GM19395 (cell line): ENCODE measurements at regions not wholly inside any gene's neighbourhood (a gene's known extent, or its start where the extent isn't known, plus 50 kb on each side); places are given as distances from the start of the nearest gene placed in this dataset.

Experiments used
- ATAC-seq: cut with Tn5 transposase; IDR thresholded peaks from one replicate; pipeline ENCODE4 v1.9.1; 2021; ENCODE audit warnings: mild to moderate bottlenecking, moderate library complexity; ENCODE audit not compliant: unreplicated experiment

DNA sequence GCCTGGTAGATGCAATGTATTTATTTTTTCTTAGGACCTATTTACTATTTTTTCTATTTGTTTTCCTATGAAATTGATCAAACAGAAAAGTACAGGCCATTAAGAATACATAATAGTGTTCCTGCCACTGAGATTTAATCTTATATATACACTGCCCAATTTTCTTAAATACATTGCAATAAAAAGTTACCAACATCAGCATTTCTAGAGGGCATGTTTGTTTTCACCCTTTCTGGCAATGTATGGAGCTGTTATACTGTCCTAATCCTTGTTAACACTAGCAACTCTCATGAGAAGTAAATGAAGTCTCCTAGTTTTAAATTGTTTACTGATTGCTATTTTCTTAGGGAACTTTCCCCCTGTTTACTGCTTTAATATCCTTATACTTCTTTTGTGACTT, 359.1 kb upstream of the SEMA3A start:
- ATAC-seq = no peak

DNA sequence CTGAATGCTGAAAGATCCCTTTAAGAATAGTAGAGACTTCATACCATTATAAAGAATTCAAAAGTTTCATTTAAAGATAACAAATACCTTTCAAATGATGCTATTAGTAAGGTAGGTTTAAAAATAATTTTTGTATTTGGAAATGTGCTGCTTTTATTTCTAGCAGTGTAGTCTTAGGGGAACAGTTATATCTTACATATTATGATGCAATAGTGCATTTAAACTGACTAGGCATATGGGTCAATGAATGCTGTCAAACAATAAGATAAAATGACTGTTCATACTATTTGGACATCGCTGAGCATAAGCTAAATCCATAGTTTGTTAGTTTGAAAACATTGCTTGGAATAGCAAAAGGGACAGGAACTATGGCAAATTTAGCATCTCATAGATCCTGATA, 354.8 kb upstream of the SEMA3A start:
- ATAC-seq = no peak

- ATAC-seq = no peak
Measured at GRCh38 chr7:84548366-84549365, 354.1 kb upstream of the SEMA3A start.

- ATAC-seq = no peak
Measured at GRCh38 chr7:84547331-84547730, 352.7 kb upstream of the SEMA3A start.

DNA sequence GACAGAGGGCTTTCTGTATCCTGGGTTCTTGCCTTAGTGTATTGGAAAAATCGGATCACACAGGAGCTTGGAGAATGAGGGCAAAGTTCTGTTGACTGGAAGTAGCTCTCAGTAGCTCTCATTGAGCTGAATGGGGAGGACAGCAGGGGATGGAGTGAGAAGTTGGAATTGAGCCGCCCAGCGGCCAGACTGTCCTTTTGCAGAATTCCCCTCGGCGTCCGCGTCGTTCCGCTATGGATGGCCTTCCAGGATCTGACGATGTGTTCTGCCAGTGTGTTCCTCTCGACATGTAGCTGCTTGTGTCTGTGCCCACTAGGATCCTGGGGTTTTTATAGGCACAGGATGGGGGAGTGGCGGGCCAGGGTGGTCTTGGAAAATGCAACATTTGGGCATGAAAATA, 351.8 kb upstream of the SEMA3A start:
- ATAC-seq = no peak

- no peak for ATAC-seq
Measured at GRCh38 chr7:84538268-84538667, 343.7 kb upstream of the SEMA3A start.

GRCh38 chr7:84536271-84536870, 341.8 kb upstream of the SEMA3A start:
- ATAC-seq = no peak

GRCh38 chr7:84535580-84536270, 341.1 kb upstream of the SEMA3A start:
- no peak for ATAC-seq

DNA sequence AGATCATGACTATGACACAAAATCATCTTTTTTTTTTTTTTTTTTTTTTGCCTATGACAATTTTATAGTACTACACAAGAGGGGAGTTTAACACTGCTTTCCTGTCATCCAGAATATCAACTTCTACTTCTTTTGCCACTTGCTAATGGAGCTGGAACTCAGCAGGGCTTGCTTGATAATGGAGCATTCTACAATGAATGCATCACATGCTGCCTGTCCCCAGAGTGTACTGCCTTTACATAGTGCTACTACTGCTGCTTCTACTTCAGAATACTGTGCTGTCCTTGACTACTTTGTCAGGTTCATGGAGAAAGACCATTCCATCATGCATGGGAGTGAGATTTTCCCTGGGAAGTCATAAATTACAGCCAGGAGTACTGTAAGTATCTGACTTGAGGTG, 338.6 kb upstream of the SEMA3A start:
- ATAC-seq = no peak

DNA sequence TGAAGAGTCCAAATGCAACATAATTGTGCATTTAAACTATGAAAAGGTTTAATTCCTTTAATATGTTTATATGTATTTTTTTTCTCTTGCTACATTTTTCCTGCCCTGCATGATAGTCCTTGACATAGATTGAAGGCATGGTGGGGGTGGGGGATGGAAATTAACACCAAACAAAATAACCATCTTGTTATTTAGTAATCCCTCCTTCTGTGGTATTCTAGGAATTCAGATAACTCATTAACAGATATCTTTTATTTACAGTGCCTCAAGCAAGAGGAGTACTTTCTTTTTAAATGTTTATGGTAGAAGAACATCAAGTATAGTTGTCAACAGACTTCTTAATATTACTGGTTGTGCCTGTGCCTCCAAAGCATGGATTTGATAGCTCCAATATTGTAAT, 337.6 kb upstream of the SEMA3A start:
- ATAC-seq = no peak

GRCh38 chr7:84529480-84530205, 335.1 kb upstream of the SEMA3A start:
- no peak for ATAC-seq

DNA sequence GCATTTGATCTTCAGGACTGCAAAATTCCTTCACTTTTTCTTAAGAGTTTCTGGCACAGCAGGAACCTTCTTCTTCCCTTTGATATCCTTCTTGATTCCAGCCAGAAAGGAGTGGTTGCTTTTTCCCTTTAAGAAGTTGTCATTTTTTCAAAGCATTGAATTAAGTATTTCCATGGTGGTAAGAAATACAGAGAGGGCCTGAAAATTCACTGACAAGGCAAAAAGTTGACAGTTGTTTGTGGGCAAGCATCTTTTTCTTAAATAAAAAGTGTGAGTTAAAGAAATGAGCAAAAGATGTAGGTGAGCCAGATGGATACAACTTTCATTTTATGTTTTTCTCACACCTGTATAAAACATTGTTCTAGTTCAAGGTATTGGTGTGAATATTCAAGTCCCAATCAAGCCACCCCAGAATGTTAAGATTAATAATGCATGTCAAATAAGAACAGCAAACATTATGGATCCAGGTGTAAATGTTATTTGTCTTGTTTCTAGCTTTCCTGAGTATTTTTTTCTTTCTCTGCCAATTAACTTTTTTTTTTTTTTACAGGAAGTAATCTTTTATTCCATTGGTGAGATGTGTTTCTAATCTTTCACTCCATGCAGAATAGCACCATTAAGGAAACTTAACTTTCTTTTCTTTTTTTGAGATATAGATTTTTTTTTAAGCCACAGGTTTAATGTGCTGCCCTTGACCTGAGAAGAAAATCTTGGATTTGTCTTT, 334.3 kb upstream of the SEMA3A start:
- no peak for ATAC-seq

- no peak for ATAC-seq
Measured at GRCh38 chr7:84524714-84525694, 330.4 kb upstream of the SEMA3A start.

- no peak for ATAC-seq
Measured at GRCh38 chr7:84513061-84513460, 318.5 kb upstream of the SEMA3A start.

- ATAC-seq = no peak
Measured at GRCh38 chr7:84512055-84512454, 317.5 kb upstream of the SEMA3A start.

DNA sequence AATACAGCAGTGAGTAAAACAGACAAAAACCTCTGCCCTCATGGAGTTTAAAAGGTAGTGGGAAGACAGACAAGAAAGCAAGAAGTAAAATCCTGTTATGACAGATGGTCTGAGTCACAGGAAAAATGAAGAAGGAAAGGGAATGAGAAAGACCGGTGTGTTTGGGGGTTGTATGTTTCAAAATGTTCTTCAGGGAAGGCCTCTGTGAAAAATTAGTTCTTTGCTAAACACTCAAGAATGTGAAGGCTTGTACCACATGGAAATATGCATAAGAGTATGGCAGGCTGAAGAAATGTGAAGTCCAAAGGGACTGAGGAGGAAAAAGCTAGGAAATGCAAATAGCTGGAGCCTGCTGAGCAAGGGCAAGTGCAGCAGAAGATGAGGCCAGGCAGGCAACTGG, 315.9 kb upstream of the SEMA3A start:
- no peak for ATAC-seq

DNA sequence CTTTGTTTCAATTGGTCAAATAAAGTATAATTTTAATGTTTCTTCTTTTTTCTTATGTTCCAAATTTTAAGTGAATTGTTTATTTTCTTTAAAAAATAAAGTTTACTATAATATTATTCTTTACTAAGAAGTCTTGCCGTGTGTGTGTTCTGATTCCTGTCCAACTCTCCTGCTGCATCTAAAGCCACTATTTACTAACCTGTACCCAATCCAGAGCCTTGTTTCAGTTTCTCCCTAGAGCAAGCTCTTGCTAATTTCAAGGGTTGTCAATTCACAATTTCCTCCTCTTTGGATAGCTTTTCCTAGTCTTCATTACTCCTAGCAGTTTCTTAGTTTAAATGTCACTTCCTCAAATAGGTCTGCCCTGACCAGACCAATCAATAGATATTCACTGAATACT, 314.9 kb upstream of the SEMA3A start:
- ATAC-seq = no peak

- ATAC-seq = no peak
Measured at GRCh38 chr7:84508606-84509005, 314.0 kb upstream of the SEMA3A start.

DNA sequence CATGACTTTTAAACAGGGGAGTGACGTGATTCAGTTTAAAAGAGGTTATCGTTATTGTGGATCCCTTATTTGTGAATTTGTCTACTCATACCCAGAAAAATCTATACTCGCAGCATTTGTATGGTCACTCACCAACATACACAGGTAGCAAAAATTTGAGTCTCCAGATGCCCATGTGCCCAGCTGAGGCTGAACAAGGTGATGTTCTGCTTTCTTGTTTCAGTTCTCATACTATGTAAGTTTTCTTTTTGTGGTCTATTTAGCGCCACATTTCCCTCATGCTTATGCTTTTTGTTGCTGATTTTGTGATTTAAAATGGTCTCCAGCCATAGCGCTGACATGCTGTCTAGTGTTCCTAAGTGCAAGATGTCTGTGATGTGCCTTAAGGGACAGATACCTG, 312.9 kb upstream of the SEMA3A start:
- ATAC-seq = no peak
